ENCODE measurements at regions not wholly inside any gene's neighbourhood (a gene's known extent, or its start where the extent isn't known, plus 50 kb on each side); places are given as distances from the start of the nearest gene placed in this dataset.
"Not testable (repeated sequence)": the region's sequence is repeated elsewhere in the genome, so short reads cannot be mapped to it uniquely, and the experiment has no call there.

- DNase-seq = no peak
Observed at GRCh38 chr2:239866350-239866749, 158.8 kb downstream of the NDUFA10 start.

- DNase-seq = not testable (repeated sequence)
Observed at GRCh38 chr2:239865856-239866255, 159.3 kb downstream of the NDUFA10 start.

- no peak for DNase-seq
Observed at GRCh38 chr2:239865059-239865639, 160.0 kb downstream of the NDUFA10 start.

- no peak for DNase-seq
Observed at GRCh38 chr2:239864247-239865058, 160.7 kb downstream of the NDUFA10 start.

- no peak for DNase-seq
Observed at GRCh38 chr2:239862613-239863012, 162.5 kb downstream of the NDUFA10 start.

- DNase-seq = no peak
Observed at GRCh38 chr2:239858179-239858578, 167.0 kb downstream of the NDUFA10 start.

GRCh38 chr2:239857591-239857990 is 167.6 kb downstream of the NDUFA10 start:
- DNase-seq = no peak

GRCh38 chr2:239856620-239857285 is 168.4 kb downstream of the NDUFA10 start:
- no peak for DNase-seq

- DNase-seq = no peak
Observed at GRCh38 chr2:239855863-239856587, 169.1 kb downstream of the NDUFA10 start.

- no peak for DNase-seq
Observed at GRCh38 chr2:239854596-239854995, 170.5 kb downstream of the NDUFA10 start.

- DNase-seq = no peak
Observed at GRCh38 chr2:239853706-239854327, 171.3 kb downstream of the NDUFA10 start.

GRCh38 chr2:239853121-239853520 is 172.0 kb downstream of the NDUFA10 start:
- no peak for DNase-seq

- DNase-seq = no peak
Observed at GRCh38 chr2:239852272-239852671, 172.9 kb downstream of the NDUFA10 start.

- no peak for DNase-seq
Observed at GRCh38 chr2:239846789-239847676, 178.1 kb downstream of the NDUFA10 start.

GRCh38 chr2:239845968-239846367 is 179.2 kb downstream of the NDUFA10 start:
- DNase-seq = no peak

- no peak for DNase-seq
Observed at GRCh38 chr2:239839306-239839705, 185.8 kb downstream of the NDUFA10 start.

- DNase-seq = no peak
Observed at GRCh38 chr2:239836021-239836765, 188.9 kb downstream of the NDUFA10 start.

GRCh38 chr2:239835056-239835455 is 190.1 kb downstream of the NDUFA10 start:
- DNase-seq = no peak

GRCh38 chr2:239834143-239834542 is 191.0 kb downstream of the NDUFA10 start:
- DNase-seq = no peak

All from right lung (tissue), 2 donors.